HUES48 (cell line): ENCODE measurements at regions not wholly inside any gene's neighbourhood (a gene's known extent, or its start where the extent isn't known, plus 50 kb on each side); places are given as distances from the start of the nearest gene placed in this dataset.
"Not testable (repeated sequence)": the region's sequence is repeated elsewhere in the genome, so short reads cannot be mapped to it uniquely, and the experiment has no call there.

Experiments used
- H3K27ac ChIP-seq: one replicate; pipeline ENCODE4 v1.7.0; 2013; ENCODE audit warnings: low read depth, low read length, inconsistent platforms
- H3K27me3 ChIP-seq: 2 replicates; pipeline ENCODE4 v1.6.1; 2013; ENCODE audit warnings: mild to moderate bottlenecking, low read length; ENCODE audit not compliant: control insufficient read depth, insufficient read depth
- H3K36me3 ChIP-seq: 2 replicates; pipeline ENCODE4 v1.6.1; 2013; ENCODE audit warnings: low read length; ENCODE audit not compliant: control insufficient read depth, insufficient read depth
- H3K4me1 ChIP-seq: 2 replicates; pipeline ENCODE4 v1.6.1; 2013; ENCODE audit warnings: mild to moderate bottlenecking, low read length; ENCODE audit not compliant: control insufficient read depth, insufficient read depth
- H3K4me3 ChIP-seq: 2 replicates; pipeline ENCODE4 v1.5.1; 2013; ENCODE audit warnings: mild to moderate bottlenecking, low read depth, low read length
- H3K9ac ChIP-seq: 2 replicates; pipeline ENCODE4 v1.6.1; 2013; ENCODE audit warnings: mild to moderate bottlenecking, low read depth, low read length, moderate library complexity
- H3K9me3 ChIP-seq: 2 replicates; pipeline ENCODE4 v1.6.1; 2013; ENCODE audit warnings: low read length; ENCODE audit not compliant: control insufficient read depth, insufficient read depth

GRCh38 chr7:9125246-9125645 lies 691.8 kb downstream of the NXPH1 start:
- no peak overlapping the region for H3K27ac ChIP-seq
- no peak overlapping the region for H3K4me3 ChIP-seq
- H3K36me3 ChIP-seq: no peaks in the 10 kb centered on the region
- H3K27me3 ChIP-seq: no peaks in the 10 kb centered on the region
- peaks cover 11% of the 10 kb centered on the region; the same call in 1 of the 2 replicates for H3K4me1 ChIP-seq
- no peaks in the 10 kb centered on the region for H3K9me3 ChIP-seq
- H3K9ac ChIP-seq: no peak overlapping the region

DNA sequence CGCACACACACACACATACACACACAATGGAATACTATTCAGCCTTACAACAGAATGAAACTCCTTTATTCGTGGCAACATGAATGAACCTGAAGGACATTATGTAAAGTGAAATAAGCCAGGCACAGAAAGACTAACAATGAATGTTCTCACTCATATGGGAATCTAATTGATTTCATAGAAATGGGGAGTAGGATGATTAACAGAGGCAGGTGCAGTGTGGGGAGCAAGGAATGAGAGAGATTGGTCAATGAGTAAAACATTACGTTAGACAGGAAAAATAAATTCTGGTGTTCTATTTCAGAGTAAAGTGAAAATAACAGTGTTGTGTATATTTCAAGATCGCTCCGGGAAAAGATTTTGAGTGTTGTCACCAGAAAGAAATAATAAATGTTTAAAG lies 694.5 kb downstream of the NXPH1 start:
- Histone ChIP-seq H3K4me3 (no peak overlapping the region), H3K4me1 (0 out of 2 replicates have a peak, but pooled peaks cover 7% of the 10 kb centered on the region), H3K27me3 (no peaks in the 10 kb centered on the region), H3K36me3 (no peaks in the 10 kb centered on the region), H3K9ac (no peak overlapping the region), H3K9me3 (no peaks in the 10 kb centered on the region), H3K27ac (no peak overlapping the region)

DNA sequence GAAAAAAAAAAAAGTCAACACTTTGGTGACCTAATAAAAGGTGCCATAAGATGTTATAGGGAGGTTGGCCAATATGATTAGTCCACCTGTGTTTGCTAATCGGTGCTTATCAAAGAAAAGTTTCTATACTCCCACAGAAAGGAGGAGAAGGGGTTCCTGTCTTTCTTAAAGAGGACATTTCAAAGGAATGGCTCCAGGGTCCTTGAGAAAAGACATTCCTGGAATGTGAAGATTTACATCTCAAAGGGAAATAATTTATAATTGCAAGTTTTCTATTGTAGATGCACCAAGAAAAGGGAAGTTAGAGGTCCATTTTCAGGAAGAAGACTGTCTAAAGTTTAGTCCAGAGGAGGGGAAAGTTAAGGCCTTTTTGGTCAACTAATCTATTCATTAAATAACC lies 715.3 kb downstream of the NXPH1 start:
- no peaks in the 10 kb centered on the region for H3K9me3 ChIP-seq
- no peak overlapping the region for H3K27ac ChIP-seq
- H3K9ac ChIP-seq: no peak overlapping the region
- H3K4me1 ChIP-seq: peaks cover 28% of the 10 kb centered on the region; the same call in 1 of the 2 replicates
- no peak overlapping the region for H3K4me3 ChIP-seq
- no peaks in the 10 kb centered on the region for H3K27me3 ChIP-seq
- H3K36me3 ChIP-seq: no peaks in the 10 kb centered on the region

- H3K27ac ChIP-seq: no peak overlapping the region
- H3K4me1 ChIP-seq: peaks cover 24% of the 10 kb centered on the region; the same call in 1 of the 2 replicates
- H3K9me3 ChIP-seq: no peaks in the 10 kb centered on the region
- H3K36me3 ChIP-seq: no peaks in the 10 kb centered on the region
- H3K9ac ChIP-seq: no peak overlapping the region
- no peak overlapping the region for H3K4me3 ChIP-seq
- no peaks in the 10 kb centered on the region for H3K27me3 ChIP-seq
These were observed 716.2 kb downstream of the NXPH1 start for GRCh38 chr7:9149499-9150082.

DNA sequence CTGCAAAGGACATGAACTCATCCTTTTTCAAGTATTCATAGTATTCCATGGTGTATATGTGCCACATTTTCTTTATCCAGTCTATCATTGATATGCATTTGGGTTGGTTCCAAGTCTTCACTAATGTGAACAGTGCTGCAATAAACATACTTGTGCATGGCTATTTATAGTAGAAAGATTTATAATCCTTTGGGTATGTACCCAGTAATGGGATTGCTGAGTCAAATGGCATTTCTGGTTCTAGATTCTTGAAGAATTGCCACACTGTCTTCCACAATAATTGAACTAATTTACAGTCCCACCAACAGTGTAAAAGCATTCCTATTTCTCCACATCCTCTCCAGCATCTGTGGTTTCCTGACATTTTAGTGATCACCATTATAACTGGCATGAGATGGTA lies 730.3 kb downstream of the NXPH1 start:
- not testable (repeated sequence) for H3K4me1 ChIP-seq, H3K36me3 ChIP-seq, H3K27me3 ChIP-seq, H3K4me3 ChIP-seq, H3K27ac ChIP-seq, H3K9me3 ChIP-seq, H3K9ac ChIP-seq

GRCh38 chr7:9175871-9176270 lies 742.5 kb downstream of the NXPH1 start:
- Histone ChIP-seq H3K9ac (no peak overlapping the region), H3K27ac (no peak overlapping the region), H3K9me3 (no peaks in the 10 kb centered on the region), H3K4me1 (peaks cover 11% of the 10 kb centered on the region; the same call in 1 of the 2 replicates), H3K27me3 (no peaks in the 10 kb centered on the region), H3K36me3 (no peaks in the 10 kb centered on the region), H3K4me3 (no peak overlapping the region)

- Histone ChIP-seq H3K27me3 (no peaks in the 10 kb centered on the region), H3K36me3 (no peaks in the 10 kb centered on the region), H3K9ac (no peak overlapping the region), H3K9me3 (no peaks in the 10 kb centered on the region), H3K27ac (no peak overlapping the region), H3K4me1 (peaks cover 2% of the 10 kb centered on the region; the same call in 1 of the 2 replicates), H3K4me3 (no peak overlapping the region)
These were observed 747.9 kb downstream of the NXPH1 start for GRCh38 chr7:9181356-9181755.

DNA sequence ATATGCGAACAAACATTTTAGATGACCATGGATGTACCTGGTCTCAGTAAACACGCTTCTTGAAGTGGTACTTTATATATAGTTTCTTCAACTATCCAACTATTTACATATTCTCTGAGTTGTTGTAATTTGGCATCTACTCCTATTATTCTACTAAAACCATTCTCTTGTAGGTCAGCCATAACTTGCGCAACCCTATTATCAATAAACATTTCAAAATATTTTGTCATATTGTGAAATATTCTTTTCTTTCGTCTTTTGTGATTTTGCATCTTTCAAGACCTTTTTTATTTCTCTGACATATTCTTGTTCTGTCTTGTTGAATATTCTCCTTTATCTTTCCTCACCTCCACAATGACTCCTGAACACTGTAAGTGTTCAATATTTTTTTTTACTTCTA lies 753.3 kb downstream of the NXPH1 start:
- Histone ChIP-seq H3K4me3 (no peak overlapping the region), H3K27me3 (no peaks in the 10 kb centered on the region), H3K9ac (no peak overlapping the region), H3K4me1 (no peaks in the 10 kb centered on the region), H3K36me3 (no peaks in the 10 kb centered on the region), H3K9me3 (no peaks in the 10 kb centered on the region), H3K27ac (no peak overlapping the region)

DNA sequence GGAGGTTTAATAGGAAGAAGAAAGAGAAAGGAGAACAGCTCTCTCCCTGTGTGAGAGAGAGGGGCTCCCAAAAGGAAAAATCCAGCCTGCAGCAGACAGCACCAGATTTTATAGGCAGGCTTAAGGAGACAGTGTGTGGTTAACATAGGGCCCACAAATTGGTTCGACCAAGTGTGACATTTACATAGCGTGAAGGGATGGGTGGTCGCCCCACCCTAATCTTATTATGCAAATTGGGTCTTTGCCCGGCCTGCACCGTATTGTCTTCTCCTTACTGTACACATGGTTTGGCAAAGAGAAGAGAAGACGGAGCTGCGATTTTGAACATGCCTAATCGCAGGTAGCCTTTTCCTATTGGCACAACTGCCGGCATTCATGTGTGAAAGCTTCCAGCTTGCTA lies 756.3 kb downstream of the NXPH1 start:
- H3K27ac ChIP-seq: no peak overlapping the region
- no peaks in the 10 kb centered on the region for H3K9me3 ChIP-seq
- no peak overlapping the region for H3K4me3 ChIP-seq

GRCh38 chr7:9192969-9193368 lies 759.6 kb downstream of the NXPH1 start:
- Histone ChIP-seq H3K4me3 (no peak overlapping the region), H3K27me3 (no peaks in the 10 kb centered on the region), H3K9ac (no peak overlapping the region), H3K9me3 (no peaks in the 10 kb centered on the region), H3K4me1 (no peaks in the 10 kb centered on the region), H3K27ac (no peak overlapping the region), H3K36me3 (no peaks in the 10 kb centered on the region)

More for the DNA sequence above, 756.3 kb downstream of the NXPH1 start:
- no peak overlapping the region for H3K9ac ChIP-seq
- H3K36me3 ChIP-seq: no peaks in the 10 kb centered on the region
- H3K27me3 ChIP-seq: no peaks in the 10 kb centered on the region
- no peaks in the 10 kb centered on the region for H3K4me1 ChIP-seq

- Histone ChIP-seq H3K36me3 (no peaks in the 10 kb centered on the region), H3K9ac (no peak overlapping the region), H3K27ac (no peak overlapping the region), H3K27me3 (no peaks in the 10 kb centered on the region), H3K9me3 (no peaks in the 10 kb centered on the region), H3K4me1 (peaks cover 10% of the 10 kb centered on the region), H3K4me3 (no peak overlapping the region)
These were observed 767.2 kb downstream of the NXPH1 start for GRCh38 chr7:9200626-9201025.
